Caco-2 (cell line): ENCODE measurements at regions not wholly inside any gene's neighbourhood (a gene's known extent, or its start where the extent isn't known, plus 50 kb on each side); places are given as distances from the start of the nearest gene placed in this dataset.

Experiments
- BruUV-seq: library from RNA; stranded (reverse); fragments of 400-500 nt; replicated peaks from 2 replicates; lab custom pipeline; 2021; lab: Mats Ljungman, UMichigan
- CTCF ChIA-PET: fragments of 300-600 bp; sonication (Branson Sonifier 250); formaldehyde crosslinking; loops from one replicate; lab custom pipeline; 2022; ENCODE audit warnings: antibody characterized with exemption; lab: Charles Lee
- POLR2A ChIA-PET: fragments of 300-600 bp; sonication (Branson Sonifier 250); formaldehyde crosslinking; loops from one replicate; lab custom pipeline; 2022; ENCODE audit warnings: antibody characterized with exemption; lab: Charles Lee
- DNase-seq, 2 experiments: peaks; one replicate each; pipeline versions ENCODE4 v3.0.0 to v3.0.0-alpha.2; 2020 to 2022
- H3K27me3 ChIP-seq: replicated peaks from 2 replicates; pipeline ENCODE4 v1.6.0; 2011; ENCODE audit warnings: low read length; ENCODE audit not compliant: control insufficient read depth, insufficient read depth
- H3K36me3 ChIP-seq: 2 replicates; pipeline ENCODE4 v1.5.1; 2011; ENCODE audit warnings: low read length; ENCODE audit not compliant: control insufficient read depth, insufficient read depth
- H3K4me1 ChIP-seq: fragments of 250-450 bp; sonication (Bioruptor Pico); 2 replicates; pipeline ENCODE4 v1.5.1; 2020; ENCODE audit warnings: mild to moderate bottlenecking
- H3K4me3 ChIP-seq: 2 replicates; pipeline ENCODE4 v1.5.1; 2011; ENCODE audit warnings: low read depth, mild to moderate bottlenecking, control low read depth, low read length
- H3K9me3 ChIP-seq: fragments of 250-450 bp; sonication (Bioruptor Pico); 2 replicates; pipeline ENCODE4 v1.5.1; 2020; ENCODE audit warnings: mild to moderate bottlenecking, moderate library complexity
- H3K27ac Mint-ChIP-seq: one replicate; pipeline ENCODE4 v1.8.0; 2022; ENCODE audit warnings: mixed read lengths; ENCODE audit not compliant: unreplicated experiment
- H3K27me3 Mint-ChIP-seq: one replicate; pipeline ENCODE4 v1.8.0; 2022; ENCODE audit warnings: mixed read lengths; ENCODE audit not compliant: insufficient read depth, unreplicated experiment
- H3K36me3 Mint-ChIP-seq: one replicate; pipeline ENCODE4 v1.8.0; 2022; ENCODE audit warnings: mild to moderate bottlenecking, mixed read lengths; ENCODE audit not compliant: insufficient read depth, unreplicated experiment
- H3K4me1 Mint-ChIP-seq: one replicate; pipeline ENCODE4 v1.8.0; 2022; ENCODE audit warnings: low read depth, mixed read lengths; ENCODE audit not compliant: unreplicated experiment
- H3K4me3 Mint-ChIP-seq: one replicate; pipeline ENCODE4 v1.8.0; 2022; ENCODE audit warnings: mild to moderate bottlenecking, moderate library complexity, mixed read lengths; ENCODE audit not compliant: unreplicated experiment
- H3K9me3 Mint-ChIP-seq: one replicate; pipeline ENCODE4 v1.8.0; 2022; ENCODE audit warnings: mixed read lengths; ENCODE audit not compliant: unreplicated experiment
- intact Hi-C: fragments of 100-400 bp; cut with micrococcal nuclease; formaldehyde crosslinking; loops from one replicate; pipeline ENCODE4 v1.10.0; 2022; ENCODE audit not compliant: unreplicated experiment
- TF ChIP-seq, protein P1 (sequence below), 2 experiments: fragments of 200-600 bp in 1 of 2; IDR thresholded peaks; 1 replicate in 1 of 2; 2 replicates in 1 of 2; pipeline versions ENCODE4 v1.5.1 to v1.8.0; 2011 to 2022; ENCODE audit warnings: antibody characterized with exemption in 1 of 2, control low read depth in 1 of 2, inconsistent platforms in 1 of 2, low read depth in 1 of 2, low read length in 1 of 2, mild to moderate bottlenecking in 1 of 2, moderate library complexity in 1 of 2; ENCODE audit not compliant: insufficient read depth in 1 of 2, severe bottlenecking in 1 of 2, unreplicated experiment in 1 of 2

DNA sequence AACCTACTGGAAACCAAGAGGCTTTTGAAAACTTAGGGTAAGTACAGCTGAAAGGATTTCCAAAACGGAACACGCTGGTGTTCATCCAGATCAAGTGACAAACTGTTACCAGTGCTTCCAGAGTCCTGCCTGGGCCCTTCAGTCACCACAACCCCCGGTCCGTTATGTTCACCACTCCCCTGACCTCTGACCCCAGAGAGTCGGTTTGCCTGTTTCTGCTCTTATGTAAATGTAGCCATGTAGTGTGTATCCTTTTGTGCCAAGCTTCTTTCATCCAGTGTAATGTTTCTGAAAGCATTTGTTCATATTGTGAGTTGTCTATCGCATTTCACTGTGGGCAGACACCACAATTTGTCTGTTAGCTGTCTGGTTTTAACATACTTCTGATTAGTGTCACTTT is 217.5 kb downstream of the NCK2 start:
- DNase-seq = no peak
- no TSS peak for BruUV-seq
- Histone ChIP-seq H3K4me1 (no peaks in the 10 kb centered on the region), H3K9me3 (no peaks in the 10 kb centered on the region), H3K36me3 (no peaks in the 10 kb centered on the region), H3K4me3 (no peak overlapping the region), H3K27me3 (no peaks in the 10 kb centered on the region)
- ChIA-PET CTCF (no interaction called here), POLR2A (no interaction called here)
- no peaks in the 10 kb centered on the region for H3K27me3 Mint-ChIP-seq
- H3K9me3 Mint-ChIP-seq = peaks cover 7% of the 10 kb centered on the region
- H3K36me3 Mint-ChIP-seq = no peaks in the 10 kb centered on the region
- no peak overlapping the region for H3K4me3 Mint-ChIP-seq
- intact Hi-C loops = loop anchor here (10.0 kb wide), 1 partner anchor 67 kb away; no protein-coding TSS in a partner anchor
- TF ChIP-seq, protein P1, sequence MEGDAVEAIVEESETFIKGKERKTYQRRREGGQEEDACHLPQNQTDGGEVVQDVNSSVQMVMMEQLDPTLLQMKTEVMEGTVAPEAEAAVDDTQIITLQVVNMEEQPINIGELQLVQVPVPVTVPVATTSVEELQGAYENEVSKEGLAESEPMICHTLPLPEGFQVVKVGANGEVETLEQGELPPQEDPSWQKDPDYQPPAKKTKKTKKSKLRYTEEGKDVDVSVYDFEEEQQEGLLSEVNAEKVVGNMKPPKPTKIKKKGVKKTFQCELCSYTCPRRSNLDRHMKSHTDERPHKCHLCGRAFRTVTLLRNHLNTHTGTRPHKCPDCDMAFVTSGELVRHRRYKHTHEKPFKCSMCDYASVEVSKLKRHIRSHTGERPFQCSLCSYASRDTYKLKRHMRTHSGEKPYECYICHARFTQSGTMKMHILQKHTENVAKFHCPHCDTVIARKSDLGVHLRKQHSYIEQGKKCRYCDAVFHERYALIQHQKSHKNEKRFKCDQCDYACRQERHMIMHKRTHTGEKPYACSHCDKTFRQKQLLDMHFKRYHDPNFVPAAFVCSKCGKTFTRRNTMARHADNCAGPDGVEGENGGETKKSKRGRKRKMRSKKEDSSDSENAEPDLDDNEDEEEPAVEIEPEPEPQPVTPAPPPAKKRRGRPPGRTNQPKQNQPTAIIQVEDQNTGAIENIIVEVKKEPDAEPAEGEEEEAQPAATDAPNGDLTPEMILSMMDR (IDR thresholded peaks at IDR 0.05; ENCODE audit: insufficient read depth in 1 of 2, low read depth in 1 of 2, low read length in 1 of 2, severe bottlenecking in 1 of 2, unreplicated experiment in 1 of 2) = no peak
- peaks cover 6% of the 10 kb centered on the region for H3K4me1 Mint-ChIP-seq
- H3K27ac Mint-ChIP-seq = no peak overlapping the region

DNA sequence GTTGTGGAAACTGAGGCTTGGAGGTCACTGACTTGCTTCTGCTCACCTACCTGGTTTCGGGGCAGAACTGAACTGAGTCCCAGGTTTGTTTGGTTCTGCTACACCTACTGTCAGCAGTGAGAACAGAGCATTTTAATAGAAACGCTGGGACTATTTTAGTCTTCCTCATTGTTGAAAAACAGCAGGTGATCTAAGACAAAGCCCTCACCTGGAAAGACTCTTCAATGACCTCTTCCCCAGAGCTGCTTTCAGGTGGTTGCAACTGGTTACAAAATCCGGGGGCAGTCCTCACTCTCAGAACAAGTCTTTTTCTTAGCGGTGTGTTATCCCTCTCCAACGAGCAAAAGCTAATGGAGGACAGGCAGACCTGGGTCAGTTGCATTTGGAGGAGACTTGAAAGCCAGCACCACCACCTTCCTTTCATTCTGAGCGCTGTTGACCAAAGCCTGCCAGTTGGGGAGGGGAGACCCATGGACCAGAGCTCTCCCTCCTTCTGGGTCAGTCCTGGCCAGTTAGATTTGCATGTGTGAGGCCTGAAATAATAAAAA is 217.0 kb downstream of the NCK2 start:
- no peaks in the 10 kb centered on the region for H3K27me3 ChIP-seq
- no peaks in the 10 kb centered on the region for H3K36me3 ChIP-seq
- ChIA-PET POLR2A (no interaction called here), CTCF (no interaction called here)
- no peak for DNase-seq
- Mint-ChIP-seq H3K27ac (no peak overlapping the region), H3K4me1 (peaks cover 6% of the 10 kb centered on the region), H3K36me3 (no peaks in the 10 kb centered on the region), H3K4me3 (no peak overlapping the region), H3K27me3 (no peaks in the 10 kb centered on the region), H3K9me3 (peaks cover 7% of the 10 kb centered on the region)
- H3K9me3 ChIP-seq = no peaks in the 10 kb centered on the region
- no peak overlapping the region for H3K4me3 ChIP-seq
- no peaks in the 10 kb centered on the region for H3K4me1 ChIP-seq
- BruUV-seq = no TSS peak
- TF ChIP-seq, protein P1 (IDR thresholded peaks at IDR 0.05; ENCODE audit: insufficient read depth in 1 of 2, low read depth in 1 of 2, low read length in 1 of 2, severe bottlenecking in 1 of 2, unreplicated experiment in 1 of 2) = no peak
- intact Hi-C loops = loop anchor here (10.0 kb wide), 1 partner anchor 67 kb away; no protein-coding TSS in a partner anchor

DNA sequence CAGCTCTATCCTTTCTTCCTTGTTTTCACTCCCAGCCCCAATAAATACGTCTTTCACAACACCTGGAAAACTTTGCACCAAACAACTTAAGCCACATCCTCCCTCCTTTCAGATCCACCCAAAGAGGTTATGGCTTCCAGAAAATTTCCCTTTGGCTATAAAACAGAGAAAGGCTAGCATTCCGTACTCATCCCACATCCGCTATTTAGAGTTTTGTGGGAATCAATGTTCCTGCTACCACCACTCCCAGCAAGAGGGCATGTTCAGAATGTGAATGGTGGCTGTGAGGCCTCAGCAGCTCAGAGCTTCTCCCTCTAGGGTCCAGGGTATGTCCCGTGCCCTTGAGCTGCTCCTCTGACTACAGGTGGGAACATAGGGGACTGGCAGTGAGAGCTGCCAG is 214.6 kb downstream of the NCK2 start:
- no peaks in the 10 kb centered on the region for H3K36me3 ChIP-seq
- H3K4me1 Mint-ChIP-seq = peaks cover 6% of the 10 kb centered on the region
- ChIA-PET CTCF (no interaction called here), POLR2A (no interaction called here)
- H3K4me3 Mint-ChIP-seq = no peak overlapping the region
- no peaks in the 10 kb centered on the region for H3K27me3 Mint-ChIP-seq
- no TSS peak for BruUV-seq
- no peak overlapping the region for H3K4me3 ChIP-seq
- H3K27me3 ChIP-seq = no peaks in the 10 kb centered on the region
- no peaks in the 10 kb centered on the region for H3K36me3 Mint-ChIP-seq
- no peaks in the 10 kb centered on the region for H3K9me3 ChIP-seq
- intact Hi-C loops = no loop called here
- H3K4me1 ChIP-seq = no peaks in the 10 kb centered on the region
- H3K27ac Mint-ChIP-seq = no peak overlapping the region
- TF ChIP-seq, protein P1 (IDR thresholded peaks at IDR 0.05; ENCODE audit: insufficient read depth in 1 of 2, low read depth in 1 of 2, low read length in 1 of 2, severe bottlenecking in 1 of 2, unreplicated experiment in 1 of 2) = no peak
- DNase-seq = no peak
- no peaks in the 10 kb centered on the region for H3K9me3 Mint-ChIP-seq
